KMS-11 (cell line): ENCODE measurements at regions not wholly inside any gene's neighbourhood (a gene's known extent, or its start where the extent isn't known, plus 50 kb on each side); places are given as distances from the start of the nearest gene placed in this dataset.

Experiments
- H2AFZ ChIP-seq: fragments of 200-600 bp; sonication (generic); 2 replicates; pipeline ENCODE4 v1.6.1; 2016; ENCODE audit warnings: antibody characterized with exemption, mixed run types, low read depth
- H3K27ac ChIP-seq: fragments of 200-600 bp; sonication (generic); 2 replicates; pipeline ENCODE4 v1.6.1; 2016; ENCODE audit warnings: mild to moderate bottlenecking, mixed run types
- H3K27me3 ChIP-seq: fragments of 200-600 bp; sonication (generic); 2 replicates; pipeline ENCODE4 v1.6.1; 2017; ENCODE audit warnings: mild to moderate bottlenecking, low read depth, mixed run types, moderate library complexity; ENCODE audit not compliant: insufficient read depth
- H3K36me3 ChIP-seq: fragments of 200-600 bp; sonication (generic); 2 replicates; pipeline ENCODE4 v1.6.1; 2017; ENCODE audit warnings: mild to moderate bottlenecking, mixed run types; ENCODE audit not compliant: insufficient read depth
- H3K4me1 ChIP-seq: fragments of 200-600 bp; sonication (generic); 2 replicates; pipeline ENCODE4 v1.6.1; 2016; ENCODE audit warnings: mild to moderate bottlenecking, low read depth, mixed run types; ENCODE audit not compliant: poor library complexity, severe bottlenecking
- H3K4me2 ChIP-seq: fragments of 200-600 bp; sonication (generic); 2 replicates; pipeline ENCODE4 v1.7.0; 2016; ENCODE audit warnings: mild to moderate bottlenecking, mixed run types
- H3K4me3 ChIP-seq: fragments of 200-600 bp; sonication (generic); IDR thresholded peaks from 2 replicates; pipeline ENCODE4 v1.6.1; 2017; ENCODE audit warnings: low read depth, low read length, mixed read lengths; ENCODE audit not compliant: insufficient read depth
- H3K79me2 ChIP-seq: fragments of 200-600 bp; sonication (generic); 2 replicates; pipeline ENCODE4 v1.6.1; 2016; ENCODE audit warnings: low read depth, mixed run types; ENCODE audit not compliant: insufficient read depth
- H3K9ac ChIP-seq: fragments of 200-600 bp; sonication (generic); 2 replicates; pipeline ENCODE4 v1.6.1; 2016; ENCODE audit warnings: mild to moderate bottlenecking, mixed run types
- H4K20me1 ChIP-seq: fragments of 200-600 bp; sonication (generic); 2 replicates; pipeline ENCODE4 v1.6.1; 2016; ENCODE audit warnings: mild to moderate bottlenecking, mixed run types; ENCODE audit not compliant: insufficient read depth
- CTCF ChIP-seq: fragments of 200-600 bp; sonication (generic); conservative IDR thresholded peaks from 2 replicates; pipeline ENCODE4 v1.6.1; 2017; ENCODE audit warnings: low read depth, mild to moderate bottlenecking, antibody characterized with exemption, low read length, moderate library complexity, mixed read lengths

GRCh38 chr16:73323880-73324279, 276.0 kb upstream of the ZFHX3 start:
- Histone ChIP-seq H3K4me1 (no peaks in the 10 kb centered on the region), H3K9ac (no peak overlapping the region), H3K36me3 (no peaks in the 10 kb centered on the region), H3K79me2 (no peaks in the 10 kb centered on the region), H3K4me2 (no peak overlapping the region), H2AFZ (no peak overlapping the region), H3K27me3 (no peaks in the 10 kb centered on the region), H4K20me1 (no peaks in the 10 kb centered on the region), H3K4me3 (no peak overlapping the region), H3K27ac (no peak overlapping the region)
- TF ChIP-seq CTCF: no peak

GRCh38 chr16:73322856-73323255, 274.9 kb upstream of the ZFHX3 start:
- H3K4me3 ChIP-seq: no peak overlapping the region
- no peak for TF ChIP-seq CTCF
- H3K27ac ChIP-seq: no peak overlapping the region
- no peaks in the 10 kb centered on the region for H4K20me1 ChIP-seq
- H2AFZ ChIP-seq: no peak overlapping the region
- H3K27me3 ChIP-seq: no peaks in the 10 kb centered on the region
- no peak overlapping the region for H3K9ac ChIP-seq
- no peaks in the 10 kb centered on the region for H3K4me1 ChIP-seq
- no peak overlapping the region for H3K4me2 ChIP-seq
- no peaks in the 10 kb centered on the region for H3K36me3 ChIP-seq
- no peaks in the 10 kb centered on the region for H3K79me2 ChIP-seq

- no peak overlapping the region for H3K4me2 ChIP-seq
- H4K20me1 ChIP-seq: no peaks in the 10 kb centered on the region
- no peak overlapping the region for H3K27ac ChIP-seq
- no peaks in the 10 kb centered on the region for H3K4me1 ChIP-seq
- H3K36me3 ChIP-seq: no peaks in the 10 kb centered on the region
- no peak overlapping the region for H2AFZ ChIP-seq
- H3K9ac ChIP-seq: no peak overlapping the region
- no peak overlapping the region for H3K4me3 ChIP-seq
- H3K27me3 ChIP-seq: no peaks in the 10 kb centered on the region
- H3K79me2 ChIP-seq: no peaks in the 10 kb centered on the region
- no peak for TF ChIP-seq CTCF
Observed at GRCh38 chr16:73321853-73322252, 273.9 kb upstream of the ZFHX3 start.

- Histone ChIP-seq H2AFZ (no peak overlapping the region), H3K4me3 (no peak overlapping the region), H3K4me2 (no peak overlapping the region), H3K36me3 (no peaks in the 10 kb centered on the region), H3K4me1 (no peaks in the 10 kb centered on the region), H3K79me2 (no peaks in the 10 kb centered on the region), H3K27me3 (no peaks in the 10 kb centered on the region), H4K20me1 (no peaks in the 10 kb centered on the region), H3K27ac (no peak overlapping the region), H3K9ac (no peak overlapping the region)
- no peak for TF ChIP-seq CTCF
Observed at GRCh38 chr16:73319737-73320136, 271.8 kb upstream of the ZFHX3 start.

GRCh38 chr16:73319261-73319660, 271.3 kb upstream of the ZFHX3 start:
- no peaks in the 10 kb centered on the region for H3K27me3 ChIP-seq
- no peak overlapping the region for H3K27ac ChIP-seq
- H3K79me2 ChIP-seq: no peaks in the 10 kb centered on the region
- no peaks in the 10 kb centered on the region for H3K36me3 ChIP-seq
- no peak for TF ChIP-seq CTCF
- H4K20me1 ChIP-seq: no peaks in the 10 kb centered on the region
- no peak overlapping the region for H2AFZ ChIP-seq
- H3K4me1 ChIP-seq: no peaks in the 10 kb centered on the region
- H3K9ac ChIP-seq: no peak overlapping the region
- H3K4me3 ChIP-seq: no peak overlapping the region
- no peak overlapping the region for H3K4me2 ChIP-seq
